Tongue (tissue), 1 donor: ENCODE measurements at regions not wholly inside any gene's neighbourhood (a gene's known extent, or its start where the extent isn't known, plus 50 kb on each side); places are given as distances from the start of the nearest gene placed in this dataset.

Experiments used
- DNase-seq: peaks from one replicate; pipeline ENCODE4 v3.0.0-alpha.2; 2015

GRCh38 chr11:94671553-94672366 lies 96.4 kb upstream of the AMOTL1 start:
- no peak for DNase-seq

- no peak for DNase-seq
These were observed 95.5 kb upstream of the AMOTL1 start for GRCh38 chr11:94672636-94673035.

- DNase-seq: no peak
These were observed 94.8 kb upstream of the AMOTL1 start for GRCh38 chr11:94673386-94673785.

GRCh38 chr11:94673951-94674491 lies 94.1 kb upstream of the AMOTL1 start:
- DNase-seq: peak; percentile 76

GRCh38 chr11:94675239-94675638 lies 92.9 kb upstream of the AMOTL1 start:
- no peak for DNase-seq

- no peak for DNase-seq
These were observed 92.3 kb upstream of the AMOTL1 start for GRCh38 chr11:94675813-94676212.

- DNase-seq: no peak
These were observed 91.3 kb upstream of the AMOTL1 start for GRCh38 chr11:94676814-94677213.

GRCh38 chr11:94678236-94678635 lies 89.9 kb upstream of the AMOTL1 start:
- DNase-seq: peak; percentile 24

GRCh38 chr11:94678901-94679300 lies 89.3 kb upstream of the AMOTL1 start:
- DNase-seq: no peak

GRCh38 chr11:94680426-94680825 lies 87.7 kb upstream of the AMOTL1 start:
- no peak for DNase-seq

- no peak for DNase-seq
These were observed 87.0 kb upstream of the AMOTL1 start for GRCh38 chr11:94681140-94681539.

GRCh38 chr11:94681852-94682251 lies 86.3 kb upstream of the AMOTL1 start:
- DNase-seq: no peak

- DNase-seq: peak; percentile 69
These were observed 73.7 kb upstream of the AMOTL1 start for GRCh38 chr11:94694309-94695060.

GRCh38 chr11:94697156-94697555 lies 71.0 kb upstream of the AMOTL1 start:
- no peak for DNase-seq

- no peak for DNase-seq
These were observed 67.5 kb upstream of the AMOTL1 start for GRCh38 chr11:94700622-94701021.

- DNase-seq: no peak
These were observed 65.7 kb upstream of the AMOTL1 start for GRCh38 chr11:94702481-94702880.

GRCh38 chr11:94705419-94705818 lies 62.7 kb upstream of the AMOTL1 start:
- peak; percentile 40 for DNase-seq

- DNase-seq: peak; percentile 56
These were observed 62.1 kb upstream of the AMOTL1 start for GRCh38 chr11:94705891-94706615.

GRCh38 chr11:94708176-94708575 lies 60.0 kb upstream of the AMOTL1 start:
- no peak for DNase-seq

- no peak for DNase-seq
These were observed 59.5 kb upstream of the AMOTL1 start for GRCh38 chr11:94708642-94709041.

GRCh38 chr11:94715225-94715624 lies 52.9 kb upstream of the AMOTL1 start:
- no peak for DNase-seq

GRCh38 chr11:94717667-94718066 lies 50.5 kb upstream of the AMOTL1 start:
- no peak for DNase-seq
